ENCODE measurements at regions not wholly inside any gene's neighbourhood (a gene's known extent, or its start where the extent isn't known, plus 50 kb on each side); places are given as distances from the start of the nearest gene placed in this dataset.

GRCh38 chr12:124633365-124634362 is 66.3 kb upstream of the NCOR2 start:
- DNase-seq (ENCODE audit: low read depth in 1 of 2, low spot score in 1 of 2) = no peak

GRCh38 chr12:124632519-124632984 is 65.1 kb upstream of the NCOR2 start:
- DNase-seq (ENCODE audit: low read depth in 1 of 2, low spot score in 1 of 2) = no peak

DNA sequence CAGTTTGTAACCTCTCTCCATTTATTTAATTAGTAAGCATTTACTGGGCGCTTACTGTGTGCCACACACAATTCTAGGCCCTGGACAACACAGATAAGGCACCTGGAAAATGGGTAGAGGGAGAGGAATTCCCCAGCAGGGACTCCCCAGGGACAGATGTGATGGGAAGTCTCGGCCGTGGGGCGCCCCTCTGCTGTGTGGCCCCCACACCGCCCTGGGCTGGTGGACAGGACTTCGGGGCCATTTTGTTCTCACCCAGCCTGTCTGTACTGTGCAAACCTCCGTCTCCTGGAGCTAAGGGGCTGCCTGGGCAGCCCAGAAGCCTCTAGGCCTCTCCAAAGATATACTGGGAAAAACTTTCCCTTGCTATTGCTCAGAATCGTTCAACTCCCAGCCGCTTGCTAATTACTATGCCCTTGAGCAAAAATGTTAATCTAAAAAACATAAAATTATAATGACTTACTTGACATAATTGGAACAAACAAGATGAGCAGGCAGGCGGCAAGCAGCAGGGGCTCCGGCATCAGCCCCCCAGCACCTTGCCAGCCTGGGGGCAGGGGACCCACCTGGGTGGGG is 64.4 kb upstream of the NCOR2 start:
- DNase-seq (ENCODE audit: low read depth in 1 of 2, low spot score in 1 of 2) = no peak

DNA sequence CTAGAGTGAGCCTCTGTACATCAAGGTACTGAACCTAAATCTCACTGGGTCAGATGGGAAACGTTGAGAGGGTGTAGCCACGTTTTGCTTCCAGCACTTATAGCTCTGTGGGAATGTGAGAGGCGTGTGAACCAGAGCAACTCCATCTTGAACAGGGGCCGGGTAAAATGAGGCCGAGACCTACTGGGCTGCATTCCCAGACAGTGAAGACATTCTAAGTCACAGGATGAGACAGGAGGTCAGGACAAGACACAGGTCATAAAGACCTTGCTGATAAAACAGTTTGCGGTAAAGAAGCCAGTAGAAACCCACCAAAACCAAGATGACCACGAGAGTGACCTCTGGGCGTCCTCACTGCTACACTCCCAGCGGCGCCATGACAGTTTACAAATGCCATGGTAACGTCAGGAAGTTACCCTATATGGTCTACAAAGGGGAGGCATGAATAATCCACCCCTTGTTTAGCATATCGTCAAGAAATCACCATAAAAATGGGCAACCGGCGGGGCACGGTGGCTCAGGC is 63.4 kb upstream of the NCOR2 start:
- no peak for DNase-seq (ENCODE audit: low read depth in 1 of 2, low spot score in 1 of 2)

- no peak for DNase-seq (ENCODE audit: low read depth in 1 of 2, low spot score in 1 of 2)
Observed at GRCh38 chr12:124629789-124630480, 62.5 kb upstream of the NCOR2 start.

DNA sequence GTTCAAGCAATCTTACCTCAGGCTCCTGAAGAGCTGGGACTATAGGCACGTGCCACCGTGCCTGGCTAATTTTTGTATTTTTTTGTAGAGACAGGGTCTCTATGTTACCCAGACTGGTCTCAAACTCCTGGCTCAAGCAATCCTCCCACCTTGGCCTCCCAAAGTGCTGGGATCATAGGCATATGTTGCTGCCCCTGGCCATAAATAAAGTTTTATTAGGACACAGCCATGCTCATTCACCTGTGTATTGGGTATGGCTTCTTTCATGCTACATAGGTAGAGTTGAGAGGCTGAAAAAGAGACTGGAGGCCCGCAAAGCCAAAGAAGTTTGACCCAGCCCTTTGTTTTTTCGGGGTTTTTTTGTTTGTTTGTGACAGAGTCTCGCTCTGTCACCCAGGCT is 61.7 kb upstream of the NCOR2 start:
- DNase-seq (ENCODE audit: low read depth in 1 of 2, low spot score in 1 of 2) = no peak

DNA sequence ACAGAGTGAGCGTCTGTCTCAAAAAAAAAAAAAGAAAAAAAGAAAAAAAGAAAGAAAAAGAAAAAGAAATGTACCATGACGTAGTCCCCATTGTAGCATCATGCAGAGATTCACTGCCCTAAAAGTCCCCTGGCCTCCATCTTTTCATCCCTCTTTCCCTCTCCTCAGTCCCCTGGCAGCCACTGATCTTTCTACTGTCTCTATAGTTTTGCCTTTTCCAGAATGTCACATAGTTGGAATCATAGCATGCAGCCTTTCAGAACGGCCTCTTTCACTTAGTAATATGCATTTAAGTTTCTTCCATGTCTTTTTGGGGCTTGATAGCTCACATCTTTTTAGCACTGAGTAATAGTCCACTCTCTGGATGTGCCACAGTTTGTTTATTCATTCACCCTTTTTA is 60.5 kb upstream of the NCOR2 start:
- DNase-seq (ENCODE audit: low read depth in 1 of 2, low spot score in 1 of 2) = no peak

DNA sequence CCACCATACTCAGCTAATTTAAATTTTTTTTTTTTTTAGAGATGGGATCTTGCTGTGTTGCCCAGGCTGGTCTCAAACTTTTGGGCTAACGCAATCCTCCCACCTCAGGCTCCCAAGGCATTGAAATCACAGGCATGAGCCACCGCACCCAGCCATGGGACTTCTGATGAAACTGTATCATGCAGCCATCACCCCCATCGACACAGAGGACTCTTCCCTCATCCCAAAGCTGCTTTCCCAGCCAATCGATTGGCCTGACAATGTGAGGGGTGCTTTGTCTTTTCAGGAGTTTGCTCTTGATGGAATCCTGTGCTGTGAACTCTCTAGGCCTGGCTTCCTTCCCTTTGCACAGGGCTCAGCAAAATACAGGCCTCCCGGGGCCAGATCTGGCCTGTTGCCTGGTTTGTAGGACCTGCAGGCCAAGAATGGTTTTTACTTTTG is 59.6 kb upstream of the NCOR2 start:
- DNase-seq (ENCODE audit: low read depth in 1 of 2, low spot score in 1 of 2) = no peak

DNA sequence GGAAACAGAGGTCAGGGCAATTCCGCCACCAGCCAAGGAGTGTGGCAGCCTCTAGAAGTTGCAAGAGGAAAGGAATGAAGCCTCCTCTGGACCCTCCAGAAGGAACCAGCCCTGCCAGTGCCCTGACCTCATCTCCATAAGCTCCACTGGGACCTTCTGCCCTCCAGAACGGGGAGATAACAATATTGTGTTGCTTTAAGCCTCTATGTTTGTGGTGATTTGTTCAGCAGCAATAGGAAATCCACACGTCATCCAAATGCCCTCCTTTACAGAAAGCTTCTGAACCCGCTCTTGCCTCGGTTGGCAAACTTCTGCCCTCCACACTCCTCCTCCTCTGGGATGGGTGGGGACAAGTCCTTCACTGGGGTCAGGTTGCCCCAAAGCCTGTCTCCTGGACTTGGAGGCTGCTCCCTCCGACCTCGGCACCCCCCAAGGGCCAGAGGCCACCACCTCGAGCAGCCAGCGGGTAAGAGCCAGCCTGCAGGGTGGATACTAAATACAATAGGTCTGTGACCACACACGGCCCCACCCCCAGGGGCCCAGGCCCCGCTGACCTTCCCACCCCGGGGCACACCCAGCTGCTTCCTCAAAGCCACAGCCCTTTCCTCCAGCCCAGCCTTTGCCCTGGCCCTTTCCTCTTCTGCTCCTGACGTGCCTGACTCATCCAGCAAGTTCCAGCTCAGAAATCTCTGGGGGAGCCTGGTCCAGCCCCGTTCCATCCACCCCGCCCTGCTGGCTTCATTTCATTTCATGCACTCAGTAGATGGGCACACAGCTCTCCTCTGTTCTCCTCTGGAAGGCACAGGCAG is 58.7 kb upstream of the NCOR2 start:
- no peak for DNase-seq (ENCODE audit: low read depth in 1 of 2, low spot score in 1 of 2)

DNA sequence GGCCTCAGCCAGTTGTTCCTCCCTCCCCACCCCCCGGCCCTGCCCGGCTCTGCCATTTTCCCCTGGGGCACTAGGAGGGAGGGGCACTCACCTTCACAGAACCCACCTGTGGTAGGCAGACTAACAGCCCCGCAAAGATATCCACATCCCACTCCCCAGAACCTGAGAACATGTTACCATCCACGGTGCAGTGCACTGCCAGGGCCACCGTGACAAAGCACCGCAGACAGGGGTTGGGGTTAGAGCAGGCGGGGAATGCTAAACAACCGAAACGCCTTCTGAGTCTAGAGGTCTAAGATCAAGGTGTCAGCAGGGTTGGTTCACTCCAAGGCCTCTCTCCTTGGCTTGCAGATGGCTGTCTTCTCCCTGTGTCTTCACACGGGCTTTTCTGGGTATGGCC is 57.4 kb upstream of the NCOR2 start:
- no peak for DNase-seq (ENCODE audit: low read depth in 1 of 2, low spot score in 1 of 2)

DNA sequence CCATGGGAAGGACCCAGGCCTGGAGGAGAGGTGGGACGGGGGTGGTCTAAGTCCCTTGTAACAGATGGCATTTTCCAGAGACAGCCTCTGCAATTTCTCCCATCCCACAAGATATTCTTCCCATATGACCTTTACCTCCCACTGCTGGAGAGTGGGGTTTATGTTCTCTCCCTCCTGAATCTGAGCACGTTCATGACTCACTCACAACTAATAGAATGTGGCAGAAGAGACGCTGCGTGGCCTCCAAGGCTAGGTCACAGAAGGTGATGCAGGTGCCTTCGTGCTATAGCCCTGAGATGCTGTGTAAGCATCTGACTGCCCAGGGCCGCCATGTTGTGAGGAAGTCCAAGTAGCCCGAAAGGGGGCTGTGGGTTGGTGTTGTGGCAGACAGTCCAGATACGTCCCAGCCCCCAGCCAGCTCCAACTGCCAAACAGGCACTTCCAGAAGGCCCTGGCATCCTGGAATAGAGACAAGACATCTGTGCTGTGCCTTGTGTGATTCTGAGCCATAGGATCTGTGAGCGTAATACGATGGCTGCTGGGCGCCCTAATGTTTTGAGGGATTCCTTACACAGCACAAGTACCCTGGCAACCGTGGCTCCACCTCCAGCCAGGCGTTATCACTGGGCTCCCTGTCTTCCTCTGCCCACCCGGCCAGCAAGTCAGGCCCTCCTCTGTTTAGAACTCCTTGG is 56.1 kb upstream of the NCOR2 start:
- DNase-seq (ENCODE audit: low read depth in 1 of 2, low spot score in 1 of 2) = no peak

- DNase-seq (ENCODE audit: low read depth in 1 of 2, low spot score in 1 of 2) = no peak
Observed at GRCh38 chr12:124622764-124623163, 55.4 kb upstream of the NCOR2 start.

GRCh38 chr12:124622331-124622730 is 54.9 kb upstream of the NCOR2 start:
- no peak for DNase-seq (ENCODE audit: low read depth in 1 of 2, low spot score in 1 of 2)

DNA sequence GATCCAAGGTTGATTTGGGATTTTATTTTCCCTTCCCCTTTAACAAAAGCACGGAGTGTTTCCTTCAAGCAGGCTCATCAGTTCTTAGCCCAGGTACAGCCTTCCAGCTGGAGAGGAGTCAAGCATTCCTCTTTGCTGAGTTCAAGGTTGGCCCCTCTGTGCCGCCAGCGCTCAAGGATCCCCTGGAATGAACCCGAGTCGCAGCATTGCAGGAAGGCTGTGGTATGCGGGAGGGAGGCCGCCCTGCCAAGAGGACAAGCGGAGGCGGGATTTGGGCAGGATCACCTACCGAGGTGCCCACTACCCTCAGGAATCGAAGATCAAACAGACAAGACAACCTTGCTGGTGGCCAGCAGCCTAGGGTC is 53.9 kb upstream of the NCOR2 start:
- DNase-seq (ENCODE audit: low read depth in 1 of 2, low spot score in 1 of 2) = no peak

GRCh38 chr12:124620606-124621295 is 53.3 kb upstream of the NCOR2 start:
- DNase-seq (ENCODE audit: low read depth in 1 of 2, low spot score in 1 of 2) = no peak

DNA sequence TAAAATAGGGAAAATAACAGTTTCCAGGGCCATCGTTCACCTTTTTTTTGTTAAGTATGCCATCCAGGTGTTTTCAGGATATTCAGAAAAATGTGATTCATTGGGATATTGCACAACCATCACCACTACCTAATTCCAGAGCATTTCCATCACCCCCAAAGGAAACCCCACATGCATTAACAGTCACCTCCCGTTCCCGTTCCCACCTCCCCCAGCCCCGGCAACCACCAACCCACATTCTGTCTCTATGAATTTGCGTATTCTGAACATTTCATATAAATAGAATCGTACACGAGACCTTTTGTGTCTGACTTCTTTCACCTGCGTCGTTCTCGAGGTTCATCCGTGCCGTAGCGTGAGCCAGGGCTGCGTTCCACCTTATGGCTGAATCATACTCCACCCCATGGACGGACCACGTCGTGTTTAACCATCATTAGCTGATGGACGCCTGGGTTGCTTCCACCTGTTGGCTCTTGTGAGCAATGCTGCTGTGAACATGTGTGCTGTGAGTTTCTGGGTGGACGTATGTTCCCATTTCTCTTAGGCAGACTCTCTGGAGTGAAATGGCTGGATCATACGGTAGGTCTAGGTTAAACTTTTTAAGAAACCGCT is 51.0 kb upstream of the NCOR2 start:
- no peak for DNase-seq (ENCODE audit: low read depth in 1 of 2, low spot score in 1 of 2)

GRCh38 chr12:124617615-124618014 is 50.2 kb upstream of the NCOR2 start:
- no peak for DNase-seq (ENCODE audit: low read depth in 1 of 2, low spot score in 1 of 2)

All from stimulated activated CD4-positive, alpha-beta T cell treated with anti-CD3 and anti-CD28 coated beads, Interleukin-15, amount 100 ng/mL, for 1 hour (primary cell).